HT-29 (cell line): ENCODE measurements at regions not wholly inside any gene's neighbourhood (a gene's known extent, or its start where the extent isn't known, plus 50 kb on each side); places are given as distances from the start of the nearest gene placed in this dataset.
"Not testable (repeated sequence)": the region's sequence is repeated elsewhere in the genome, so short reads cannot be mapped to it uniquely, and the experiment has no call there.

Source experiments
- DNase-seq: peaks from one replicate; pipeline ENCODE4 v3.0.0-alpha.2; 2015; ENCODE audit warnings: low spot score

DNA sequence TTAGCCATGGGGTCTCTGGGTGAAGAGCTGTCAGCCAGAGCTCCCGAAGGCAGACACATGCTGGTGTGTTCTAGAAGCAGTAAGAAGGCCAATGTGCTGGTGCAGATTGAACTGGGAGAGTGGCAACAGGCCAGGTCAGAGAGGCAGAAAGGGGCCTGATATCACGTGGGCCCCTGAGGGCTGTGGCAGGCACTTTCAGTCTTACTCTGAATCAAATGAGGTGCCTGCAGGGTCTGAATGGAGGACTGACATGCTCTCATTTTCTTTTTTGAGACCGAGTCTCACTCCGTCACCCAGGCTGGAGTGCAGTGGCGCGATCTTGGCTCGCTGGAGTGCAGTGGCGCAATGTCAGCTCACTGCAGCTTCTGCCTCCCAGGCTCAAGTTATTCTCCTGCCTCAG is 293.8 kb downstream of the ABCC12 start:
- no peak for DNase-seq

DNA sequence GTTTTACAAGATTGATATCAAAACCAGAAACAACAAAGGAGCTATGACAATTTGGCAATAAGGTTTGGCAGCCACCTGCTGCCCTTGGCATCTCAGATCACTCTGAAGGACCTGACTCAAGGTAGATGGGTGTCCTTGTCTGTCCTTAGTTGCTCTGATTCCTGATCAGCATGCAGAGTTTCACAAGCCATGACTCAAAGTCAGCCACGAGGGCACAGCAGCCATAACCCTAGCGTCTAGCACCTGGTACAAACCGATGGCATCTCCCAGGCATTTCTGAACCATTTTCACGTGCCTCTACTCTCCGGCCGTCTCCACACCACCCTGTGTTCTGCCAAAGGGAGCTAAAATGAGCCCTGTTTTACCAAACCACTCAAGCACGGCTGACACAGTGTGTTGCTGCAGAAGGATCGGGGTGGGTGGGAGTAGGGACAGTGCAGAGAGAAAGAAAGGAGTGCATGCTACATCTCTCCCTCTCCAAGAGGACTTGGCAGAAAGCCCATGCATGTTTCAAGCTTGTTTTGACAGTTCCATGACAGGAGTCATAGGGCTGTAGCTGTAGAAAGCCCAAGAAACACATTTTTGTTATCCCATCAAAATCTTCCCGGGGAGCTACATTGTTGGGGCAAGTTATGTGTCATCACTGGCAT is 297.3 kb downstream of the ABCC12 start:
- no peak for DNase-seq

DNA sequence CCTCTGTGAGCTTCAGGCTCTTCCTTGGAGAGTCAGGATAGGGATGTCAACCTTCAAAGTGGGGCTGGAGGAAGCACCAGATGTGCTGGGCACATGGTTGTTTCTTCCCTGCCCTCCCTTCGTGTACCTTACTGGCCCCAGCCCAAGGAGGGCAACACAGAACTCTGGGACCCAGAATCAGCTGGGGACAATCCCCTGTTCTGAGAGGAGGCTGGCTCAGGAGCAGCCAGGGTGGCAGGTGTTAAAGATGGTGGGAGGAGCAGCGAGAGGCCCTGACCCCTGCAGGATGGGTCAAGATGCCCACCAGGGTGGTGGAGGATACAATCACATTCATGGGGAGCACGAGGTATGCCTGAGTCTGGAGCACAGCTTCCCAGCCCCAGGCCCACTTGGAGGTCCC is 300.4 kb downstream of the ABCC12 start:
- no peak for DNase-seq

- no peak for DNase-seq
Observed at GRCh38 chr16:47854737-47855136, 301.1 kb downstream of the ABCC12 start.

- no peak for DNase-seq
Observed at GRCh38 chr16:47852991-47853390, 302.8 kb downstream of the ABCC12 start.

DNA sequence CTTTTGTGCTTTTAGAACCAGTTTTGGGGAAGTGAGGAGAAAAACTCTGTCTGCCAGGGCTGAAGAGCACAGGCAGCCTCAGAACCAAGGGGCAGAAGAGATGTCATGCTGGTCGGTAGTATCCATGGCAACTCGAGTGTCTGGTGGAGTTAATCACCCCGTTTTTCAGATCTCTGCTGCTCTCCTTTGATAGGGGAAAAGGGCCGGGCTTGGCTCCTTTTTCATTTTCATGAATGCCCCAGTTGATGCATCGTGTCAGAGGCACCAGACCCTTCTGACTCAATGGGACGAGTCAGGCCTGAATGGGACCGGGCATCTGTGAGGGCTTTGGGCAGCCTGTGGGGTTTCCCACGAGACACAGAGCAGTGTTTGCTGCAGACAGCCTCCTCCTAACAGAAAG is 304.6 kb downstream of the ABCC12 start:
- DNase-seq: no peak

GRCh38 chr16:47849736-47850135 is 306.1 kb downstream of the ABCC12 start:
- DNase-seq: no peak

DNA sequence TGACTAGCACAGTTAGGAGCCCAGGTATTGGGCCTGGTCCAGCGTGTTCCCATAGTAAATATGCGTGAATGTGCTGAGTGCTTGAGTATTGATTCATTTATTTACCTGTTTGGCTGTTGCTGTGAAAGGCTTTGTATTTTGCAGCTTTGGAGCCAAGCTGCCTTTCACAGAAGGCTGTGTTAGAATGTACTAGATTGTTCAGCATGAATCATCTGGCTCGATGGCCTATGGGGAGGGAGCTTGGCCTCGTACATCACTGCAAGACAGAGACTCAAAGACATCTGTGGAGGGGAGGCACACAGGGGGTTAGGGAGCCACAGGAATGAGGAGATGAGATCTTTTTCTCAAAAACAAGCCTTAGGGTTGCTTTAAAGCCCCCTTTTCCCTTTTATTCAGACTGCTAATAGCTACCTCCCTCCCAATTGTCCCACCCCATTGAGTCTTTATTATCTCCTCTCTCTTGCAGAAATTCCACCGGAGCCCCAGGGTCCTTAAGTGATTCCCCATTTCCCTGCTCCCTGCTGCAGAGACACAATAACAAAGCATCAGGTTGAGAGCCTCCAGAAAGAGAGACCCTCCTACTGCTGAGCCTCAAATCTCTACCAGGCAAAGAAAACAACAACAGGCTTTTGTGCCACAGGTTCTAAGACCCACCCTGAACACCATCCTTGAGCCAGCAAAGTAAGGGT is 307.2 kb downstream of the ABCC12 start:
- DNase-seq: no peak

GRCh38 chr16:47847220-47847970 is 308.4 kb downstream of the ABCC12 start:
- no peak for DNase-seq

GRCh38 chr16:47834485-47835024 is 321.2 kb downstream of the ABCC12 start:
- DNase-seq: no peak

GRCh38 chr16:47833771-47834170 is 322.0 kb downstream of the ABCC12 start:
- no peak for DNase-seq

DNA sequence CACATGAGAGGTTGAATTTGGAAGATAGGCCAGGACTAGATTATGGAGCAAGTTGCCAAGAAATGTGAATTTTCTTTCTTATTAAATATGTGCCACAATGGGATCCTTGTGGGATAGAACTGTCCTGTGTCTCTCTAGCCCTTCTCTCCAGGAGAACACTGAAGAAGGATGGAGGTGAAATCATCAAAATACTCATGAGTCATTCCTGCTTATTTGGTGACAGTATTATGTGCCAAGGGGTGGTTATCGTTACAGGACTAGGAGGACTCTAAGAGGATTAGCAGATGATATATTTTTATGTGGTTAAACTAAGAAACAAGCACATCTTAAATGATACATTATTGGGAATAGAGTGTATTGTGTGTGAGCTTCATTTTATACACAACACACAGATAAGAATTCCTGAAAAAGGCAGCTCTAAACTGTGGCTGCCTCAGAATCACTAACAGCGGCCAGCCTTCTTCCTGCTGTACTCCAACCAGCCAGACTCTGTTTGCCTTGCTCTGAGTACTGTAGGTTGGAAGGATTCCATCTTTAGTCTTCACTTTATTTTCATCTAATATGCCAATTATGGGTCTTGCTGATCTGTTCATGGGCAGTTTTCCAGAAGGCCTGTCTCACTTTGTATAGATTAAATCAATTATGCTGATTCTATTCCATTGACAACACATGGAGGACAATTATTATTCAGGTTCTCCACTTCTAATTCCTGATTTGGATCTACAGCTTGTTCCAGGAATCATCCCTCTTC is 325.8 kb downstream of the ABCC12 start:
- no peak for DNase-seq

GRCh38 chr16:47826070-47826469 is 329.7 kb downstream of the ABCC12 start:
- DNase-seq: no peak

DNA sequence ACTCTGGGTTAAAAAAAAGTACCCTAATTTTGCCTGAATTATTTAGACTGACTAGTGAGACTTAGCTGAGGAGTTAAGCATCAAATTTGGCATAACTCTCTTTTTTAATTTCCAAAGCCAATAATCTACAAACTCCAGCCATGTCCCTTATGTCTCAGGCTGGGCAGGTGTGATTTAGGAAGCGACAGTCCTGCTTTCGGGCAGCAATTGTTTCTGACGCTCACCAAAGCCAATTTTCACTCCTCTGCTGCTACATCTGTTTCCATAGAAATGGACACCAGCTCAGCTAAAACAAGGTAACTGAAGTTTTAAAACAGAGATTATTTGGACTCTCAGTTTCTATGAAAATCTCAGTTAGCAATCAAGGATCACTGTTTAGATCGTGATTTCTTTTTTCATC is 338.7 kb downstream of the ABCC12 start:
- DNase-seq: no peak

GRCh38 chr16:47816511-47816910 is 339.3 kb downstream of the ABCC12 start:
- DNase-seq: no peak

GRCh38 chr16:47815655-47816054 is 340.1 kb downstream of the ABCC12 start:
- DNase-seq: no peak

DNA sequence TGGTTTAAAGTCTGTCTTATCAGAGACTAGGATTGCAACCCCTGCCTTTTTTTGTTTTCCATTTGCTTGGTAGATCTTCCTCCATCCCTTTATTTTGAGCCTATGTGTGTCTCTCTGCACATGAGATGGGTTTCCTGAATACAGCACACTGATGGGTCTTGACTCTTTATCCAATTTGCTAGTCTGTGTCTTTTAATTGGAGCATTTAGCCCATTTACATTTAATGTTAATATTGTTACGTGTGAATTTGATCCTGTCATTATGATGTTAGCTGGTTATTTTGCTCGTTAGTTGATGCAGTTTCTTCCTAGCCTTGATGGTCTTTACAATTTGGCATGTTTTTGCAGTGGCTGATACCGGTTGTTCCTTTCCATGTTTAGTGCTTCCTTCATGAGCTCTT is 344.0 kb downstream of the ABCC12 start:
- DNase-seq: not testable (repeated sequence)

DNA sequence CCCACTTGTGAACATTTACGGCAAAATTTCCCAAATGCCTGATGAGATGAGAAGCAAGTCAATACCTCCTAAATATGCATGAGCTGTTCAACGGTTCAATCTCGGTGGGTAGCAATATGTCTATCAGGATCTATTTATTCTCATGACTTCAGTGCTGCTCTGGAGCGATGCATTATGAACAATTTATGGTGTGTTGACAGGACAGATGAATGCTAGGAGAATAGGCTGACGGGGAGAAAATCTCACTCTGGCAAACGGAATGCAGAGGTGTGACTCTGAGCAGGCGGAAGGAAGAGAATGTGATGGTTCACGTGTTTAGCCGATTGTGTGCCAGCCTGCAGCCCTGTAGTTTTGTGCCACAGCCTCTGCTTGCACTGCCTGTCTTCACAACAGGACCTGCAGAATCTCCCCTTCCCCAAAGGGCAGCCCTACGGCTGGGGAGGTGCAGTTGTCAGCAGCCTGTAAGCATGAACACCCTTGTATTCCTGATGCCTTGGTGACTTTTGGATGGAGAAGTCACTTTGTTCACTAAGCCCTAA is 345.2 kb downstream of the PHKB start:
- DNase-seq: no peak

DNA sequence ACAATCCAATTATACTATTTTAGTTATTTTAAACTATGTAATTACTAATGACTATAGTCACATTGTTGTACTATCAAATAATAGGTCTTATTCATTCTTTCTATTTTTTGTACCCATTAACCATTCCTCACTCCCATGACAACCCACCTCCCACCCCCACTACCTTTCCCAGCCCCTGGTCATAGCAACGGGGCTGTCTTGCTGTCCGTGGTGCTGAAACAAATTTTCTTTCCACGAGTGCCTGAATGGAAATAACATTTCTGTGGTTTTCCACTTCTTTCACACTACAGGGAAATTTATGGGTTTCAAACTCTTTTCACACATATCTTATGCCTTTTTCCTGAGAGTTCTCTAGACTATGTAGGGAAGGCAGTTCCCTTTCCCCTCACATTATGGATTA is 326.6 kb downstream of the PHKB start:
- peak; percentile 12 for DNase-seq

DNA sequence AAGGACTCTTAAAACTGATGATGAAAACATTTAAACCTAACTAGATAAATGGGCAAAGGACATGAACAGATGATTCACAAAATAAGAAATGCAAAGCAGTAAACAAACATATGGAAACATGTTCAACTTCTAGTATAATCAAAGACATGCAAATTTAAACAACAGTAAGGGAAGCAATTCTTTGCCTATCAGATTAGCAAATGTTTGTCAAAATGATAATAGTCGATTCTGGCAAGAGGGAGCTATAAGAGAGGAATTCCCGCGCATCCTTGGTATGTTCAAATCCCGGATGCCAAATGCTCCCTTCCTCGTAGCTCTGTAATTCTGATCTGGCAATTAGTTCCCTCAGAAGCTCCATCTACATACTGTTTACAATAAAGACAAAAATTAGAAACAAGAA is 320.5 kb downstream of the PHKB start:
- DNase-seq: no peak

DNA sequence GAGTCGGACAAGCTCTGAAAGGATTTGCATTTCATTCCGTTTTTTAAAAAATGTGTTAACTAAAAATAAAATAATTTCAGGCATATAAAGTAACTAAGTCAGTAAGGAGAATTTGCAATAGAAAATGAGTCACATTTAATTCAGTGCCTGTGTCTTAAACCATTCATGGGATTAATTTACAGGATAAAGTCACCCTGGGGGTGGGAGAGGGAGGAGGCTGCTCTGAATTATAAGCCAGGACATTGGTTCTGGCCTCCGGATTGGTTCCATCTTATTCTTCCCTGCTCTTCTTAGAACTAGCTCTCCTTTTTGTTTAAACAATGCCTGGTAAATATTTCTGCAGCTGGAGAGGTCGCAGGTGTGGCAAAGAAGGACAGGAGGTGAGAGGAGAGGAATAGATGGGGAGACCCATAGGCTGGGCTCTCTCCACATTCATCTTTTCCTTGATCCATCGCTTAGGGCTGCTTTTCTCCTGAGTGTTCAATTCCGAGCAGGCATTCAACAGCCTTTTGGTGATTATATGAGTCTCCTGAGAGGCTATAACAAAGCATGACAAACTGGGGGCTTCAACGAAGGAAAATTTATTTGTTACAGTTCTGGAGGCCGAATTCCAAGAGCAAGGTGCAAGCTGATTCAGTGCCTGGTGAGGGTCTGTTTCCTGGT is 319.2 kb downstream of the PHKB start:
- no peak for DNase-seq
